Suprapubic skin (tissue), 4 donors: ENCODE measurements at regions not wholly inside any gene's neighbourhood (a gene's known extent, or its start where the extent isn't known, plus 50 kb on each side); places are given as distances from the start of the nearest gene placed in this dataset.
"Not testable (repeated sequence)": the region's sequence is repeated elsewhere in the genome, so short reads cannot be mapped to it uniquely, and the experiment has no call there.

Source experiments
- DNase-seq, 2 donors: peaks; one replicate each; pipeline ENCODE4 v3.0.0-alpha.2; 2019; ENCODE audit warnings: low spot score in 2 of 2
- H3K27ac ChIP-seq: fragments of 200-600 bp; sonication (generic); one replicate; pipeline ENCODE4 v1.5.1; 2019
- H3K27me3 ChIP-seq: fragments of 200-600 bp; sonication (generic); one replicate; pipeline ENCODE4 v1.5.1; 2019
- H3K36me3 ChIP-seq: fragments of 200-600 bp; sonication (generic); one replicate; pipeline ENCODE4 v1.5.1; 2019
- H3K4me1 ChIP-seq: fragments of 200-600 bp; sonication (generic); one replicate; pipeline ENCODE4 v1.5.1; 2019
- H3K4me3 ChIP-seq: fragments of 200-600 bp; sonication (generic); one replicate; pipeline ENCODE4 v1.5.1; 2019; ENCODE audit warnings: mild to moderate bottlenecking
- H3K9me3 ChIP-seq: fragments of 200-600 bp; sonication (generic); one replicate; pipeline ENCODE4 v1.5.1; 2019
- EP300 ChIP-seq: sonication (generic); formaldehyde crosslinking; IDR thresholded peaks from one replicate; pipeline ENCODE4 v1.6.1; 2017; ENCODE audit warnings: antibody characterized with exemption
- POLR2A ChIP-seq, 2 donors: fragments of 450-650 bp; IDR thresholded peaks; one replicate each; pipeline ENCODE4 v1.6.1; 2017; ENCODE audit warnings: antibody characterized with exemption in 2 of 2, mild to moderate bottlenecking in 2 of 2, moderate library complexity in 2 of 2
- POLR2AphosphoS5 ChIP-seq, 3 donors: sonication (generic); formaldehyde crosslinking; IDR thresholded peaks; one replicate each; pipeline ENCODE4 v1.6.1; 2017; ENCODE audit warnings: antibody characterized with exemption in 3 of 3
- WGBS: methylation state at CpG from one replicate; pipeline ENCODE4 v1.1.5; 2018; 5-methylcytosine and 5-hydroxymethylcytosine counted together
- TF ChIP-seq, protein P1 (sequence below), 2 donors: fragments of 200-600 bp in 1 of 2; fragments of 450-650 bp in 1 of 2; sonication (generic) in 1 of 2; IDR thresholded peaks; one replicate each; pipeline ENCODE4 v1.5.1; 2016 to 2019; ENCODE audit warnings: antibody characterized with exemption in 2 of 2, mild to moderate bottlenecking in 1 of 2, moderate library complexity in 1 of 2

DNA sequence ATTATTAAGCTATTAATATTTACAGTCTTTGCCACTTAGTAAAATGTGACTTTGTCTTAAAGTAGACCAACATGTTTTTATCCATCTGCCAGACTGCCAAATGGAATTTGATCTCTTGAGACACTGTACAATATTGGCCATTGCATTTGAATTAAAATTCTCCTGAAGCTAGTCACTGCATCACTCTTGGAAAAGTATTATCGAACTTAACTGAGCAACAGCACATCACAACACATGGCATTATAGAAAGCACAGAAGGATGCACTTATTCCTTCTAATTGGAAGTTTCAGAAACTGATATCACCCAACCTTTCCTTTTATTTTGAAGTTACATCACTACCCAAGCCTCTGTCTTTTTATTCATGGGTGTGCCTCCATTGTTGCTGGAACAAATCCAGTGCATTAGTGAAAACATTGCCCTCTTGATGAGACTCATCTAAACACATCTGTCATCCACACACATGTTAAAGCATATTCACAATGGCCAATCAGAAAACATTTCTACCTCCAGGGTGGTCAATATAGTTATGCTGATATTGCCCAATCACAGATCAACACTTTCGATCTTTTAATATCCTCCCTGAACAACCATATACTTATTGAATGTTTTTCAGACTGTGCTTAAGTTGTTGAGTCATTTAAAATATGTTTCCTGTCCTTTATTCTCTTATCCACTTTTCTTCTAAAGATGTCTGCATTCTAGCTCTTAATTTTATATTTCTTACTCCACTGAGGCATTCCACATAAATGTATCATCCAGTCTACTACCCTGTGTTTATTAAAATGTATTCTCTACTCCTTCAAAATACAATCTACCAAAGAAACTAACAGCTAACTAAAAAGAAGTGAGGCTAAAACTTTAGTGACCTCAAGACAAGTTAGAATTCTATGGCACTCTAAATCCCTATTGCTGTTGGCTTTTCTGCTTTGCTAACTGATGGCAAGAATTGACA is 535.0 kb downstream of the RFPL4B start:
- no peaks in the 10 kb centered on the region for H3K27me3 ChIP-seq
- no peaks in the 10 kb centered on the region for H3K9me3 ChIP-seq
- no peaks in the 10 kb centered on the region for H3K4me1 ChIP-seq
- H3K4me3 ChIP-seq, result no peak overlapping the region
- TF ChIP-seq POLR2A (IDR thresholded peaks at IDR 0.05) (no peak), EP300 (no peak), POLR2AphosphoS5 (IDR thresholded peaks at IDR 0.05) (no peak)
- TF ChIP-seq, protein P1, sequence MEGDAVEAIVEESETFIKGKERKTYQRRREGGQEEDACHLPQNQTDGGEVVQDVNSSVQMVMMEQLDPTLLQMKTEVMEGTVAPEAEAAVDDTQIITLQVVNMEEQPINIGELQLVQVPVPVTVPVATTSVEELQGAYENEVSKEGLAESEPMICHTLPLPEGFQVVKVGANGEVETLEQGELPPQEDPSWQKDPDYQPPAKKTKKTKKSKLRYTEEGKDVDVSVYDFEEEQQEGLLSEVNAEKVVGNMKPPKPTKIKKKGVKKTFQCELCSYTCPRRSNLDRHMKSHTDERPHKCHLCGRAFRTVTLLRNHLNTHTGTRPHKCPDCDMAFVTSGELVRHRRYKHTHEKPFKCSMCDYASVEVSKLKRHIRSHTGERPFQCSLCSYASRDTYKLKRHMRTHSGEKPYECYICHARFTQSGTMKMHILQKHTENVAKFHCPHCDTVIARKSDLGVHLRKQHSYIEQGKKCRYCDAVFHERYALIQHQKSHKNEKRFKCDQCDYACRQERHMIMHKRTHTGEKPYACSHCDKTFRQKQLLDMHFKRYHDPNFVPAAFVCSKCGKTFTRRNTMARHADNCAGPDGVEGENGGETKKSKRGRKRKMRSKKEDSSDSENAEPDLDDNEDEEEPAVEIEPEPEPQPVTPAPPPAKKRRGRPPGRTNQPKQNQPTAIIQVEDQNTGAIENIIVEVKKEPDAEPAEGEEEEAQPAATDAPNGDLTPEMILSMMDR (IDR thresholded peaks at IDR 0.05), result no peak
- no peak for DNase-seq
- no peaks in the 10 kb centered on the region for H3K36me3 ChIP-seq
- no peak overlapping the region for H3K27ac ChIP-seq
- WGBS, result 72% methylated on average over 2 of the region's 2 CpGs

DNA sequence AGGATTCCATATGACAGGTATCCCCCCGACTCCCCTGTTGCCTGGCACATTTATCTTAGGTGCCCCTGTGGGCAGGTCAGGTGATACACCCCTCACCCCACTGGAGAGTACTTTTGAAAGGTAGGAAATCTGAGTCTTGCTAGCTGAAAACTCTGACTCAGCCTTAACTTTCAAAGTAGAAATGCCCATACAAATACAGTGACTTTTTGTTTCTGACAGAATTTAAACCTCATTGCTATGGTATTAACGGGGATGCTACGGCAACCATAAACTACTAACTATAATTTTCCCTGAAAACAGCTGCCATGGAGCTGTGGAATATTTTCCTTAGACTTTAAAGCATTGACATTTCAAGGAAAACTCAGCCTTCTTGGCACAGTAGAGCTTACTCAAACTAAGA is 536.0 kb downstream of the RFPL4B start:
- no peaks in the 10 kb centered on the region for H3K9me3 ChIP-seq
- TF ChIP-seq EP300 (no peak), POLR2A (IDR thresholded peaks at IDR 0.05) (no peak), POLR2AphosphoS5 (IDR thresholded peaks at IDR 0.05) (no peak)
- TF ChIP-seq, protein P1 (IDR thresholded peaks at IDR 0.05), result no peak
- no peaks in the 10 kb centered on the region for H3K27me3 ChIP-seq
- no peak overlapping the region for H3K4me3 ChIP-seq
- DNase-seq, result no peak
- H3K36me3 ChIP-seq, result no peaks in the 10 kb centered on the region
- whole genome bisulfite sequencing, result 88% methylated on average over 3 of the region's 3 CpGs
- H3K4me1 ChIP-seq, result no peaks in the 10 kb centered on the region
- H3K27ac ChIP-seq, result no peak overlapping the region

DNA sequence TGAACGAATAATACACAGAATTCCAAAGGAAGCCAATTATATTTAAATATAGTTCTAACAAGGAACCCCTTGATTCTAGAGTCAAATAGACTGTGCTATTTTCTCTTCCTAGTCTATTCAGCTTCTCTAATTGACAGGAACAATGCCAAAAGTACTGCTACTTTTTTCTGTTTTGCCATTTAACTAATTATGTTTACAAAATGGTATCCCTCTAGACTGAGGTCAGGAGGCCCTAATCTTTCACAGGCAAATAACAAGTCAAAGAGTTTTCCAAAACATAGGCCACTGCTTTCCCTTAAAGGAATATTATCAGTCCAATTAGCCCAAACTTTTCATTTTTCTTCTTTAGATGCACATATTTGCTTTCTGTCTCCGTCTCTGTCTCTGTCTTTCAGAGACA is 539.3 kb downstream of the RFPL4B start:
- Histone ChIP-seq H3K27ac (no peak overlapping the region), H3K9me3 (no peaks in the 10 kb centered on the region), H3K27me3 (no peaks in the 10 kb centered on the region), H3K36me3 (no peaks in the 10 kb centered on the region), H3K4me1 (no peaks in the 10 kb centered on the region), H3K4me3 (no peak overlapping the region)
- TF ChIP-seq POLR2AphosphoS5 (IDR thresholded peaks at IDR 0.05), result no peak
- TF ChIP-seq, protein P1 (IDR thresholded peaks at IDR 0.05), result no peak
- TF ChIP-seq POLR2A (IDR thresholded peaks at IDR 0.05), result no peak
- TF ChIP-seq EP300, result no peak
- 69% methylated on average over 2 of the region's 2 CpGs for WGBS
- no peak for DNase-seq

DNA sequence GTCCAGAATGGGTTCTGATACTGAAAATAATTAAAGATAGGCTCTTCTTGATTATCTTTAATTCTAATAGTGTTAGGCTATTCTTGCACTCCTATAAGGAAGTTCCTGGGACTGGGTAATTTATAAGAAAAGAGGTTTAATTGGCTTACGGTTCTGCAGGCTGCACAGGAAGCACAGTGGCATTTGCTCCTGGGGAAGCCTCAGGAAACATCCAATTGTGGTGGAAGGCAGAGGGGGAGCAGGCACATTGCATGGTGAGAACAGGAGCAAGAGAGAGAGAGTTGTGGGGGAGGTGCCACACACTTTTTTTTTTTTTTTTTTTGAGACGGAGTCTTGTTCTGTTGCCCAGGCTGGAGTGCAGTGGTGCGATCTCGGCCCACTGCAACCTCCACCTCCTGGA is 540.3 kb downstream of the RFPL4B start:
- H3K4me1 ChIP-seq, H3K27ac ChIP-seq, DNase-seq, H3K9me3 ChIP-seq, H3K4me3 ChIP-seq, H3K27me3 ChIP-seq, H3K36me3 ChIP-seq: not testable (repeated sequence)
- 96% methylated on average over 4 of the region's 4 CpGs for WGBS

DNA sequence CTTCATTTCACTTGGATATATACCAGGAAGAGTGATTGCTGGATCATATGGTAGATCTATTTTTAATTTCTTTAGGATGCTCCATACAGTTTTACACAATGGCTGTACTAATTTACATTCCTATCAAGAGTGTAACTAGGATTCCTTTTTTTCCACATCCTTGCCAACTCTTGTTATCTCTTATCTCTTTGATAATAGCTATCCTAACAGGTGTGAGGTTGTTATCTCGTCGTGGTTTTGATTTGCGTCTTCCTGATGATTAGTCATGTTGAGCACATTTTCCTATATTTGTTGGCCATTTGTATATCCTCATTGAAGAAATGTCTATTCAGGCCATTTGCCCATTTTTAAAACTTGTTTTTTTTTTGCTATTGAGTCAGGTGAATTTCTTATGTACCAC is 552.4 kb downstream of the RFPL4B start:
- TF ChIP-seq POLR2AphosphoS5 (IDR thresholded peaks at IDR 0.05), result no peak
- TF ChIP-seq, protein P1 (IDR thresholded peaks at IDR 0.05), result no peak
- no peak for TF ChIP-seq POLR2A (IDR thresholded peaks at IDR 0.05)
- TF ChIP-seq EP300, result no peak

More for the DNA sequence above, 552.4 kb downstream of the RFPL4B start:
- no peak overlapping the region for H3K27ac ChIP-seq
- WGBS, result 48% methylated on average over 3 of the region's 3 CpGs
- no peaks in the 10 kb centered on the region for H3K27me3 ChIP-seq
- no peaks in the 10 kb centered on the region for H3K36me3 ChIP-seq
- peaks cover 7% of the 10 kb centered on the region for H3K9me3 ChIP-seq
- no peak for DNase-seq
- H3K4me1 ChIP-seq, result no peaks in the 10 kb centered on the region
- H3K4me3 ChIP-seq, result no peak overlapping the region
